ENCODE measurements at regions not wholly inside any gene's neighbourhood (a gene's known extent, or its start where the extent isn't known, plus 50 kb on each side); places are given as distances from the start of the nearest gene placed in this dataset.

DNA sequence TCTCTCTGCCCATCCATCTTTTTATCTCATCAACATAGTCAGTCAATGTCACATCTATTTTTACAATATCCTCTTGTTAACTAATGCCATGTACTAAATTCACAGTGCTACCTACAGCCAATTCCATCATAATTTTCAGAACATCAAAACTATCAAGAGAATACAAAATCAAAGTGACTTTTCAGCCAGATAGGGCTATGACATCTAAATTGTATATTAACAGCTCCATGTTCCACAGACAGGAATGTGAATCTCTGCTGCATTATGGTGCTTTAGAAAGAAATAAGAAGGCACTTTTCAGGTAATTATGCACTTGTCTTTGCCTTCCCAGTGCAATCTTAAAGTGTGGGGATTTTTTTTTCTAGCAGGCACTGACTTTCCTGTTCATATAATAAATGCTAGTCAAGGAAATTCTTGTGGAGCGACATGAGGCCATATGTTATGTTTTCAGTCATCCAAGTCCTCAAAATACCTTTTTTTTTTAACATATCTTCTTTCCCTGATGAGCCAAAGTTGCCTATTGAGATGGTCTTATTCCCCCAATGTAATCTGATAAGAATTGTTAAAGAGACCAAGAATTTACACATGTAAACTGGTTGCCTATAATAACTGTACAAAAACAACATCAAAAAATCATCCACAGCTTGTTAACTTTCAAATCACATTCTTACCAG lies 252.0 kb upstream of the CNTN3 start:
- no peak for DNase-seq (ENCODE audit: extremely low spot score, unreplicated experiment)
- Mint-ChIP-seq H3K9me3 (no peaks in the 10 kb centered on the region), H3K27ac (no peak overlapping the region), H3K4me3 (no peak overlapping the region), H3K27me3 (no peaks in the 10 kb centered on the region), H3K36me3 (no peaks in the 10 kb centered on the region), H3K4me1 (ENCODE audit: unreplicated experiment) (no peaks in the 10 kb centered on the region)
- TF ChIP-seq, protein P1, sequence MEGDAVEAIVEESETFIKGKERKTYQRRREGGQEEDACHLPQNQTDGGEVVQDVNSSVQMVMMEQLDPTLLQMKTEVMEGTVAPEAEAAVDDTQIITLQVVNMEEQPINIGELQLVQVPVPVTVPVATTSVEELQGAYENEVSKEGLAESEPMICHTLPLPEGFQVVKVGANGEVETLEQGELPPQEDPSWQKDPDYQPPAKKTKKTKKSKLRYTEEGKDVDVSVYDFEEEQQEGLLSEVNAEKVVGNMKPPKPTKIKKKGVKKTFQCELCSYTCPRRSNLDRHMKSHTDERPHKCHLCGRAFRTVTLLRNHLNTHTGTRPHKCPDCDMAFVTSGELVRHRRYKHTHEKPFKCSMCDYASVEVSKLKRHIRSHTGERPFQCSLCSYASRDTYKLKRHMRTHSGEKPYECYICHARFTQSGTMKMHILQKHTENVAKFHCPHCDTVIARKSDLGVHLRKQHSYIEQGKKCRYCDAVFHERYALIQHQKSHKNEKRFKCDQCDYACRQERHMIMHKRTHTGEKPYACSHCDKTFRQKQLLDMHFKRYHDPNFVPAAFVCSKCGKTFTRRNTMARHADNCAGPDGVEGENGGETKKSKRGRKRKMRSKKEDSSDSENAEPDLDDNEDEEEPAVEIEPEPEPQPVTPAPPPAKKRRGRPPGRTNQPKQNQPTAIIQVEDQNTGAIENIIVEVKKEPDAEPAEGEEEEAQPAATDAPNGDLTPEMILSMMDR (conservative IDR thresholded peaks at IDR 0.05): no peak

DNA sequence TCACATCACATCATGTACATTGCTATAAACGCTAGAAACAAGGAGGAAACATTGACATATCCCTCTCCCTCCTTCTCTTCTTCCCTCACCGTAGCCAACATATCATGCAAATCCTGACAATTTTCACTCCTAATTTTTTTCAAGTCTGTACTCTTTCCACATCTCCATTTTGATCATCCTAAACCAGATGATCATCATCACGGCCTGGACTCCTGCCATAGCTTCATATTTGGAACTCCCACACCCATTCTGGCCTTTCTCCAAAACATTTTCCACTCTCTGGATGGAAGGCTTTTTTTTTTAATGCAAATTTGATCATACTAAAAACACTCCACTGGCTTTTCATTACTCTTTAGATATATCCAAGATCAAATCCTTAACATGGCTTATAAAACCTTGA lies 248.0 kb upstream of the CNTN3 start:
- Mint-ChIP-seq H3K36me3 (no peaks in the 10 kb centered on the region), H3K4me1 (ENCODE audit: unreplicated experiment) (no peaks in the 10 kb centered on the region), H3K27me3 (no peaks in the 10 kb centered on the region), H3K9me3 (no peaks in the 10 kb centered on the region), H3K27ac (no peak overlapping the region), H3K4me3 (no peak overlapping the region)
- TF ChIP-seq, protein P1 (conservative IDR thresholded peaks at IDR 0.05): no peak
- DNase-seq (ENCODE audit: extremely low spot score, unreplicated experiment): no peak

DNA sequence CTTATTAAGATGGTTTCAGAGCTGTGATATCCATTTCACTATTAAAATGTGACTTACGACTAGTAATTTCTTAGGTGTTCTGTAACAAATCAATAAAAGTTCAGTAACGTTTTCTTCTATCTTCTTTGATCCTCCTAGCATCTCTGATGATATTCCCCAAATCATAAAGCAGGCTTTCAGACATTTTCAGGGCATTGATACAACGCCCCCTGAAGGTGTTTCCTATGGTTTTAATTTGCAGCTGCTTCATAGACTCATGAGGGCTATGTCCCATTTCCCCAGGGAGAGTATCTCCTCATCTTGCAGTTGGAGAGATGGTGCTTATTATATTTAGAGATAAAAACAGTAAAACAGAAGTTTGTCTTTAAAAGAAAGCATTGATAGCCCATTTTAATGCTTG lies 246.8 kb upstream of the CNTN3 start:
- no peaks in the 10 kb centered on the region for H3K4me1 Mint-ChIP-seq (ENCODE audit: unreplicated experiment)
- H3K36me3 Mint-ChIP-seq: no peaks in the 10 kb centered on the region
- H3K27me3 Mint-ChIP-seq: no peaks in the 10 kb centered on the region
- H3K27ac Mint-ChIP-seq: no peak overlapping the region
- no peak for DNase-seq (ENCODE audit: extremely low spot score, unreplicated experiment)
- no peaks in the 10 kb centered on the region for H3K9me3 Mint-ChIP-seq
- no peak overlapping the region for H3K4me3 Mint-ChIP-seq
- TF ChIP-seq, protein P1 (conservative IDR thresholded peaks at IDR 0.05): no peak

DNA sequence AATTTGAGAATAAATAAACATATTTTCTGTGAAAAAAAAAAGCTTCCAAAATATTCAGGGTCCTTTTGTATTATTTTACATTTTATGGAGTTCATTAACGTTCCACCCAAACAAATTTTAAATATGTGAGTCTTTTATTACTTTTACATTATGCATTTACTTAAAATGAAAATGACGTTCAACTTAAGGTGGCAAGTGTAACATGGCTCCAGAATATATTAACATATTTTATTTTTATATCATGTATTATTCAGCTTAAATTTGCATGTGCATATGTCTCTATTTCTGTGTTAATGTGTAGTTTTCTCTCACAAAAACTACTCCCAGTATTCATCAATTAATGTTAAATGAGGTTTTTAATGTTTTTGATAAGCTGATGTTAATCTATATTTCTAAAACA lies 243.6 kb upstream of the CNTN3 start:
- no peaks in the 10 kb centered on the region for H3K27me3 Mint-ChIP-seq
- H3K27ac Mint-ChIP-seq: no peak overlapping the region
- DNase-seq (ENCODE audit: extremely low spot score, unreplicated experiment): no peak
- H3K4me1 Mint-ChIP-seq (ENCODE audit: unreplicated experiment): no peaks in the 10 kb centered on the region
- H3K9me3 Mint-ChIP-seq: no peaks in the 10 kb centered on the region
- H3K36me3 Mint-ChIP-seq: no peaks in the 10 kb centered on the region
- no peak overlapping the region for H3K4me3 Mint-ChIP-seq
- TF ChIP-seq, protein P1 (conservative IDR thresholded peaks at IDR 0.05): no peak

DNA sequence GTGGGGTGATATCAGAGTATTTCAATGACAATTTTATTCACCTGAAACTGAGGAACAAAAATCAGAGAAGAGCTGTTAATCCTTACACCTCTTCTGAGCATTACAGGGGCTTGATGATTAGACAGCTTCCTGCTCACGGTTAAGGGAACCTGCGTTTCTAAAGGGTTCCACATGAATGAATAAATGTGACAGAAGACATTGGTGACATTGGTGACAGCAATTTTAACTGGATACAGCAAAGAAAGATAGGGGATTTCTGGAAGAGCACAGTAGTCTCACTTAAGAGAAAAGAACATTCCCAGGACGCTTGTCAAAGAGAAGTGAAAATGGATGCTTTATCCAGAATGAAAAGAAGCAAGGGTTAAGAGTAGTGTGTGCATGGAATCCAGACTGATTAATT lies 235.9 kb upstream of the CNTN3 start:
- Mint-ChIP-seq H3K36me3 (no peaks in the 10 kb centered on the region), H3K9me3 (no peaks in the 10 kb centered on the region), H3K4me3 (no peak overlapping the region), H3K4me1 (ENCODE audit: unreplicated experiment) (no peaks in the 10 kb centered on the region), H3K27me3 (no peaks in the 10 kb centered on the region), H3K27ac (no peak overlapping the region)
- TF ChIP-seq, protein P1 (conservative IDR thresholded peaks at IDR 0.05): no peak
- no peak for DNase-seq (ENCODE audit: extremely low spot score, unreplicated experiment)

DNA sequence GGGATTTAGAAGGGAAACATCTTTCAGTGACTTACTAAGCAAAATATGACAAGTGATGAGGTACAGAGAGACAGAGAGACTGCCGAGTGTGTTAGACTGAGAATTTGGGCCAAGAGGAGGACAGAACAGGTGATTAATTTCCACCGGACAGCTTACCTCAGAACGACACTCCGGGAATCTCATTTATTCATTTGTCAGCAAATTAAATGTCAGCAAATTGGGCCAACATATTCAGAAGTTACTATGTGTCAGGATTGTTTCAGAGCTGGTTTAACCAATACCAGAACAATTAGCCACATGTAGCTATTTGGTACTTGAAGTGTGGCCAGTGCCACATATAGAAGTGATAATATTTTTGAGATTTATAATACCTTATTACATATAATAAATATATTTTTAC lies 232.6 kb upstream of the CNTN3 start:
- H3K9me3 Mint-ChIP-seq: no peaks in the 10 kb centered on the region
- H3K4me3 Mint-ChIP-seq: no peak overlapping the region
- H3K27ac Mint-ChIP-seq: no peak overlapping the region
- H3K27me3 Mint-ChIP-seq: no peaks in the 10 kb centered on the region
- H3K36me3 Mint-ChIP-seq: no peaks in the 10 kb centered on the region
- TF ChIP-seq, protein P1 (conservative IDR thresholded peaks at IDR 0.05): no peak
- DNase-seq (ENCODE audit: extremely low spot score, unreplicated experiment): no peak
- peaks cover 2% of the 10 kb centered on the region for H3K4me1 Mint-ChIP-seq (ENCODE audit: unreplicated experiment)
